Gastroesophageal sphincter (tissue), 4 donors: ENCODE measurements at regions not wholly inside any gene's neighbourhood (a gene's known extent, or its start where the extent isn't known, plus 50 kb on each side); places are given as distances from the start of the nearest gene placed in this dataset.

Experiments used
- ATAC-seq: fragments of 150-250 bp; one replicate; pipeline ENCODE4 v1.9.1; 2016; ENCODE audit warnings: mild to moderate bottlenecking, moderate library complexity
- H3K27ac ChIP-seq, 4 donors: fragments of 200-600 bp; sonication (generic) in 3 of 4; 1 replicate in 3 of 4; 2 replicates in 1 of 4; pipeline ENCODE4 v1.5.1; 2016 to 2019
- H3K27me3 ChIP-seq: fragments of 200-600 bp; sonication (generic); one replicate; pipeline ENCODE4 v1.5.1; 2019
- H3K36me3 ChIP-seq, 2 donors: fragments of 200-600 bp; sonication (generic); one replicate each; pipeline ENCODE4 v1.5.1; 2019; ENCODE audit warnings: control low read depth in 1 of 2
- H3K4me1 ChIP-seq, 3 donors: fragments of 200-600 bp; sonication (generic); 1 replicate in 2 of 3; 2 replicates in 1 of 3; pipeline ENCODE4 v1.5.1; 2016 to 2019; ENCODE audit warnings: control low read depth in 2 of 3
- H3K4me3 ChIP-seq, 2 donors: fragments of 200-600 bp; sonication (generic); one replicate each; pipeline ENCODE4 v1.5.1; 2019; ENCODE audit warnings: mild to moderate bottlenecking in 1 of 2, moderate library complexity in 1 of 2
- H3K9me3 ChIP-seq, 3 donors: fragments of 200-600 bp; sonication (generic); one replicate each; pipeline ENCODE4 v1.5.1; 2017 to 2019; ENCODE audit warnings: control low read depth in 2 of 3
- EP300 ChIP-seq: sonication (generic); formaldehyde crosslinking; IDR thresholded peaks from one replicate; pipeline ENCODE4 v1.6.1; 2017; ENCODE audit warnings: antibody characterized with exemption, mild to moderate bottlenecking
- POLR2A ChIP-seq, 2 donors: fragments of 450-650 bp; IDR thresholded peaks; one replicate each; pipeline ENCODE4 v1.6.1; 2017; ENCODE audit warnings: antibody characterized with exemption in 2 of 2, mild to moderate bottlenecking in 2 of 2, moderate library complexity in 1 of 2
- POLR2AphosphoS5 ChIP-seq: sonication (generic); formaldehyde crosslinking; IDR thresholded peaks from one replicate; pipeline ENCODE4 v1.6.1; 2017; ENCODE audit warnings: antibody characterized with exemption
- WGBS, 2 donors: methylation state at CpG; one replicate each; pipeline ENCODE4 v1.1.5; 2018; ENCODE audit warnings: low coverage in 1 of 2; 5-methylcytosine and 5-hydroxymethylcytosine counted together
- TF ChIP-seq, protein P1 (sequence below), 4 experiments: fragments of 200-600 bp in 2 of 4; fragments of 450-650 bp in 2 of 4; sonication (generic) in 1 of 4; IDR thresholded peaks; one replicate each; pipeline ENCODE4 v1.5.1; 2017 to 2019; ENCODE audit warnings: antibody characterized with exemption in 4 of 4, mild to moderate bottlenecking in 2 of 4, moderate library complexity in 2 of 4

GRCh38 chr4:125123570-125124109 is 191.1 kb upstream of the FAT4 start:
- Histone ChIP-seq H3K27me3 (no peaks in the 10 kb centered on the region), H3K36me3 (no peaks in the 10 kb centered on the region), H3K4me3 (no peak overlapping the region), H3K27ac (no peak overlapping the region), H3K9me3 (no peaks in the 10 kb centered on the region), H3K4me1 (no peaks in the 10 kb centered on the region)
- 60 to 67% methylated on average over 3 of the region's 3 CpGs for WGBS, 2 donors
- no peak for ATAC-seq
- TF ChIP-seq POLR2A (IDR thresholded peaks at IDR 0.05) (no peak), EP300 (no peak), POLR2AphosphoS5 (no peak)
- TF ChIP-seq, protein P1, sequence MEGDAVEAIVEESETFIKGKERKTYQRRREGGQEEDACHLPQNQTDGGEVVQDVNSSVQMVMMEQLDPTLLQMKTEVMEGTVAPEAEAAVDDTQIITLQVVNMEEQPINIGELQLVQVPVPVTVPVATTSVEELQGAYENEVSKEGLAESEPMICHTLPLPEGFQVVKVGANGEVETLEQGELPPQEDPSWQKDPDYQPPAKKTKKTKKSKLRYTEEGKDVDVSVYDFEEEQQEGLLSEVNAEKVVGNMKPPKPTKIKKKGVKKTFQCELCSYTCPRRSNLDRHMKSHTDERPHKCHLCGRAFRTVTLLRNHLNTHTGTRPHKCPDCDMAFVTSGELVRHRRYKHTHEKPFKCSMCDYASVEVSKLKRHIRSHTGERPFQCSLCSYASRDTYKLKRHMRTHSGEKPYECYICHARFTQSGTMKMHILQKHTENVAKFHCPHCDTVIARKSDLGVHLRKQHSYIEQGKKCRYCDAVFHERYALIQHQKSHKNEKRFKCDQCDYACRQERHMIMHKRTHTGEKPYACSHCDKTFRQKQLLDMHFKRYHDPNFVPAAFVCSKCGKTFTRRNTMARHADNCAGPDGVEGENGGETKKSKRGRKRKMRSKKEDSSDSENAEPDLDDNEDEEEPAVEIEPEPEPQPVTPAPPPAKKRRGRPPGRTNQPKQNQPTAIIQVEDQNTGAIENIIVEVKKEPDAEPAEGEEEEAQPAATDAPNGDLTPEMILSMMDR (IDR thresholded peaks at IDR 0.05), result no peak

- Histone ChIP-seq H3K9me3 (no peaks in the 10 kb centered on the region), H3K36me3 (no peaks in the 10 kb centered on the region), H3K27me3 (no peaks in the 10 kb centered on the region), H3K27ac (no peak overlapping the region), H3K4me1 (no peaks in the 10 kb centered on the region), H3K4me3 (no peak overlapping the region)
- no peak for TF ChIP-seq POLR2A (IDR thresholded peaks at IDR 0.05)
- TF ChIP-seq EP300, result no peak
- no peak for TF ChIP-seq POLR2AphosphoS5
- TF ChIP-seq, protein P1 (IDR thresholded peaks at IDR 0.05), result no peak
- no peak for ATAC-seq
Measured at GRCh38 chr4:125121581-125121980, 193.2 kb upstream of the FAT4 start.

- no peaks in the 10 kb centered on the region for H3K4me1 ChIP-seq
- H3K4me3 ChIP-seq, result no peak overlapping the region
- no peaks in the 10 kb centered on the region for H3K9me3 ChIP-seq
- no peak for TF ChIP-seq EP300
- no peak for TF ChIP-seq POLR2A (IDR thresholded peaks at IDR 0.05)
- TF ChIP-seq POLR2AphosphoS5, result no peak
- TF ChIP-seq, protein P1 (IDR thresholded peaks at IDR 0.05), result no peak
- no peak overlapping the region for H3K27ac ChIP-seq
- no peaks in the 10 kb centered on the region for H3K27me3 ChIP-seq
- no peak for ATAC-seq
- WGBS, 2 donors, result 59 to 88% methylated on average over 1 of the region's 1 CpG
- no peaks in the 10 kb centered on the region for H3K36me3 ChIP-seq
Measured at GRCh38 chr4:125116431-125116830, 198.3 kb upstream of the FAT4 start.

- Histone ChIP-seq H3K27ac (no peak overlapping the region), H3K36me3 (no peaks in the 10 kb centered on the region), H3K4me3 (no peak overlapping the region), H3K9me3 (no peaks in the 10 kb centered on the region), H3K27me3 (no peaks in the 10 kb centered on the region), H3K4me1 (no peaks in the 10 kb centered on the region)
- 68 to 75% methylated on average over 5 of the region's 5 CpGs for WGBS, 2 donors
- TF ChIP-seq POLR2A (IDR thresholded peaks at IDR 0.05) (no peak), POLR2AphosphoS5 (no peak), EP300 (no peak)
- TF ChIP-seq, protein P1 (IDR thresholded peaks at IDR 0.05), result no peak
- no peak for ATAC-seq
Measured at GRCh38 chr4:125115941-125116340, 198.8 kb upstream of the FAT4 start.

DNA sequence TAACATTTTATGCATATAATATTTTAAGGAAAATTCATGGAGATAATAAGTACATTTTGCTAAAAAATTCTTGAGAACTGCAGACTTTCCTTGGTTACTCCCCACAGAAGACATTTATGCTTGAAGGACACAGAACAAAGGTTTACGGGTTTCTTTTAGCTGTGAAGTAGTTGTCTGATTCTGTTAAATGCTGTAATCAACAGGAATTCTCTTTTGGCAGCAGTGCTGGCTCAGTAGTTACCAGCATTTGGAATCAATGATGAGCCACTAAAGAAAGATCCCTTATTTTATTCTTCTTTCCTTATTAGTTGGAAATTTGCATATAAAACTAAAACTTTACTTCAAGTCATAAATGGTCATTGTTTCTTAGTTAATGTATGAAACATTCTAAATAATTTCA is 199.3 kb upstream of the FAT4 start:
- TF ChIP-seq, protein P1 (IDR thresholded peaks at IDR 0.05), result no peak
- no peak for TF ChIP-seq POLR2A (IDR thresholded peaks at IDR 0.05)
- Histone ChIP-seq H3K4me1 (no peaks in the 10 kb centered on the region), H3K27ac (no peak overlapping the region), H3K27me3 (no peaks in the 10 kb centered on the region), H3K4me3 (no peak overlapping the region), H3K36me3 (no peaks in the 10 kb centered on the region), H3K9me3 (no peaks in the 10 kb centered on the region)
- no peak for ATAC-seq
- WGBS, 2 donors, result 36 to 46% methylated on average over 1 of the region's 1 CpG
